HFF-Myc (cell line): ENCODE measurements at regions not wholly inside any gene's neighbourhood (a gene's known extent, or its start where the extent isn't known, plus 50 kb on each side); places are given as distances from the start of the nearest gene placed in this dataset.

Experiments used
- DNase-seq: peaks from one replicate; pipeline ENCODE4 v3.0.0-alpha.2; 2011; ENCODE audit warnings: low read depth; ENCODE audit errors: extremely low read depth
- H3K4me3 ChIP-seq: replicated peaks from 2 replicates; pipeline ENCODE4 v1.5.1; 2011; ENCODE audit warnings: low read depth, mild to moderate bottlenecking, control low read depth, low read length
- CTCF ChIP-seq: IDR thresholded peaks from 2 replicates; pipeline ENCODE4 v1.5.1; 2012; ENCODE audit warnings: mild to moderate bottlenecking, low read depth, low read length, control low read depth; ENCODE audit errors: missing control alignments

DNA sequence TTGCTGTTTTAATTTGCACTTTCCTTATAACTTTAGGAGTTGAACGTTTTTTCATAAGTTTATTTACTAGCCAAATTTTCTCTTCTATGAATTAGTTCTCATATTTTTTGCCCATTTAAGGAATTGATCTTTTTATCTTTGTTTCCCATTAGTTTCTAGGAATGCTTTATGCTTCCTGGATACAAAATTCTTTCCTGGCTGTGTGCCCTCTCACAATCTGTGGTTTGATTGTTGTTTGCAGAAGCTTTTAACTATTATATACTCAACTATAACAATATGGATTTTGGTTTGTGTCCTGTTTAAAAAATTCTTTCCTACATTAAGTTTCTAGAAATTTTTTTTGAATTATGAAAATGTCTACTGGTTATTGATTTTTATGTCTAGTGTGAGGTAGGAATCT, 206.3 kb downstream of the CSNK1G3 start:
- H3K4me3 ChIP-seq: no peak overlapping the region
- no peak for TF ChIP-seq CTCF
- DNase-seq: no peak

- no peak overlapping the region for H3K4me3 ChIP-seq
- no peak for TF ChIP-seq CTCF
- peak; percentile 56 for DNase-seq
These were observed 205.2 kb downstream of the CSNK1G3 start for GRCh38 chr5:123717139-123717538.

GRCh38 chr5:123710031-123710430, 198.1 kb downstream of the CSNK1G3 start:
- no peak for TF ChIP-seq CTCF
- no peak overlapping the region for H3K4me3 ChIP-seq
- DNase-seq: no peak

DNA sequence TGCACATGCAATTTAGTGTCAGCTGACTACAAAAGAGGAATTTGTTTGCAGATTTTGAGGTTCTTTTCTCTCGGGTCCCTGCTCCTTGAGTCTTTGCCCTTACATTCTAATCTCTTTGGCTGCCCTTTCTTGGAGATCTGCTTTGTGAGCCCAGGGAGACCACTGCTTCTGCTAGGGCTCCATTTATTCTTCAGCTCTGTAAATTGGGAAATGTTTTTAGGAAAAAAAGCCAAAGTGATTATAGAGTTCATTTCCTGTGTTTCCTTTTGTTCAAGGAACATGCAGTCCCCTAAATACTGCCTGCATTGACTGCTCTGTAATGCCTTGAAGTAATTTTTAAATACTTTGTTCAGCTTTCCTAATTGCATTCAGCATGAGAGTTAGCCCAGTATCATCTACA, 197.4 kb downstream of the CSNK1G3 start:
- no peak overlapping the region for H3K4me3 ChIP-seq
- TF ChIP-seq CTCF: no peak
- no peak for DNase-seq

DNA sequence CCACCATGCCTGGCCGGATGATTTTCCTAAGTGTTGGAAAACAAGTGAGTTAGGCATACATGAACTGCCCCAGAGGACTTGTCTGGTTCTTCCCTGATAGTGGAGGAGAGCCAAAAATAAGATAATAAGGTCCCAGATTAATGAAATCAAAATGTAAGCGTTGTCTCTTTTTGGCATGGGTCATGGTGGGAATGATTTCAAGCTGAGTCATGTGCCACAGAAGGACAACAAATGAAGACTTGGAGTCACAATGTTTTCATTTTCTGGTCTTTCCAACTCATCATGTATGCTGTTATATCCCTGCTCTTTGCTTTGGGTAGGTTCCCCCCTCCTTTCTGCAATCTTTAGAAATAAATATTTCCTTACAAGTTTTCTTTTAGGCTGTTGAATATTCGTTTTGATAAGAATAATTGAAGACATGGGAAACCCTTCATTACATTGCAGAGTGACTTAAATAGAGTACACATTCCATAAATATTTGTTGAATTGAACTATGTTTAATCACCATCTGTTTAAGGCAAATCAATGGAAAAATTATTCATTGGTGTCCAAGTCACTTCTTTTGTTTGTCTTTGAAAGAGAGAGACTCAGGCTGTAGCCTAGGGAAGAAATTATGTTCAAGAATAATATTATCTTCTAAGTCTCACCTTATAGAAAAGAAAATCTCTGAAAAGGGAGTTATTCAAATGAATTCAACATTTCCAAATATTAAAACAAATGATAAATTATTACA, 196.3 kb downstream of the CSNK1G3 start:
- peak; percentile 70 for DNase-seq
- TF ChIP-seq CTCF: no peak
- H3K4me3 ChIP-seq: no peak overlapping the region

- H3K4me3 ChIP-seq: no peak overlapping the region
- no peak for TF ChIP-seq CTCF
- DNase-seq: no peak
These were observed 194.6 kb downstream of the CSNK1G3 start for GRCh38 chr5:123706531-123706930.

DNA sequence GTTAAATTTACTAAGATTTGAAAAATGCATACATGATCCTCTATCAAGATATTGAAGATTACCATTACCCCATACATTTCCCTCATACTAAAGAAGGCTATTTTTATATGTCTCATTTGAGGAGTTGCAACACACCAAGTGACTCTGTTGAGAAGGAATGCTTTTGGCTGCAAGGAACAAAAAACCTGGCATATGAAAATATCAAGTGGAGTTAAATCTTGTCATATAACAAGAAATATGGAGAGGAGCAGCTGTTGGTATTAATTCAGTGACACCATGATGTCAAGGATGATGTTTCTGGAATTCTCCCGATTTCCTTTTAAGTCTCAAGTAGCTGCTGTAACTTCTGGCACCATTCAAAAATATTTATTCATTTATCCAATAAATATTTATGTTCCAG, 193.8 kb downstream of the CSNK1G3 start:
- DNase-seq: no peak
- no peak for TF ChIP-seq CTCF
- no peak overlapping the region for H3K4me3 ChIP-seq
